Sciatic nerve (tissue), 2 donors: ENCODE measurements at regions not wholly inside any gene's neighbourhood (a gene's known extent, or its start where the extent isn't known, plus 50 kb on each side); places are given as distances from the start of the nearest gene placed in this dataset.

Experiments
- ATAC-seq: fragments of 200-7000 bp; cut with Tn5 transposase; one replicate; pipeline ENCODE4 v1.9.1; 2020; ENCODE audit warnings: mild to moderate bottlenecking, moderate library complexity
- DNase-seq: peaks from one replicate; pipeline ENCODE4 v3.0.0-alpha.2; 2020; ENCODE audit warnings: low spot score
- intact Hi-C: fragments of 100-400 bp; cut with DNase I; formaldehyde crosslinking; loops from one replicate; pipeline ENCODE4 v1.14.2; 2022
- donor health status: DM: no; HTN: no; CAD: no.
- donor health status: DM: no; HTN: no; CAD: no.

GRCh38 chr2:180647621-180648020 is 332.8 kb upstream of the UBE2E3 start:
- DNase-seq (no peak), ATAC-seq (peak; percentile 72)
- intact Hi-C loops = no loop called here

GRCh38 chr2:180647221-180647620 is 333.2 kb upstream of the UBE2E3 start:
- no peak for ATAC-seq
- no peak for DNase-seq
- intact Hi-C loops = no loop called here

GRCh38 chr2:180646756-180647155 is 333.6 kb upstream of the UBE2E3 start:
- intact Hi-C loops = no loop called here
- ATAC-seq = no peak
- no peak for DNase-seq

GRCh38 chr2:180644709-180645108 is 335.7 kb upstream of the UBE2E3 start:
- intact Hi-C loops = no loop called here
- DNase-seq (no peak), ATAC-seq (no peak)

DNA sequence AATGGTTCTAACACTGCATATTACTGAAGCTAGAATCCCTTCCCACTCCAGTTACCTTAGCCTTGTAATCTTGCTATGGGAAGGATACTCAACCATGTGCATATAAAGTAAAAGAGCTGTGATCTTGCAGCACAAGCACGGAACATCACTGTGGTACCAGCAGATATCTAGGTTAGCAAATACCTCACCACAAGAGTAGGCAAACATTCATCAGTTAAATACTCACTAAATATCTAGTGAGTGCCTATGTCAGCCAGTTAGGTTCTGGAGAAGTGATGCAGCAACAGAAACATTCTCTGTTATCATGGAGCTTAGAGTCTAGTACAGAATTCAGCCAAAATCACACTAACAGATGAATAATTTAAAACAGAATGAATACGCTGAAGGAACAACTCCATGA is 349.6 kb upstream of the UBE2E3 start:
- intact Hi-C loops = no loop called here
- ATAC-seq (no peak), DNase-seq (no peak)

DNA sequence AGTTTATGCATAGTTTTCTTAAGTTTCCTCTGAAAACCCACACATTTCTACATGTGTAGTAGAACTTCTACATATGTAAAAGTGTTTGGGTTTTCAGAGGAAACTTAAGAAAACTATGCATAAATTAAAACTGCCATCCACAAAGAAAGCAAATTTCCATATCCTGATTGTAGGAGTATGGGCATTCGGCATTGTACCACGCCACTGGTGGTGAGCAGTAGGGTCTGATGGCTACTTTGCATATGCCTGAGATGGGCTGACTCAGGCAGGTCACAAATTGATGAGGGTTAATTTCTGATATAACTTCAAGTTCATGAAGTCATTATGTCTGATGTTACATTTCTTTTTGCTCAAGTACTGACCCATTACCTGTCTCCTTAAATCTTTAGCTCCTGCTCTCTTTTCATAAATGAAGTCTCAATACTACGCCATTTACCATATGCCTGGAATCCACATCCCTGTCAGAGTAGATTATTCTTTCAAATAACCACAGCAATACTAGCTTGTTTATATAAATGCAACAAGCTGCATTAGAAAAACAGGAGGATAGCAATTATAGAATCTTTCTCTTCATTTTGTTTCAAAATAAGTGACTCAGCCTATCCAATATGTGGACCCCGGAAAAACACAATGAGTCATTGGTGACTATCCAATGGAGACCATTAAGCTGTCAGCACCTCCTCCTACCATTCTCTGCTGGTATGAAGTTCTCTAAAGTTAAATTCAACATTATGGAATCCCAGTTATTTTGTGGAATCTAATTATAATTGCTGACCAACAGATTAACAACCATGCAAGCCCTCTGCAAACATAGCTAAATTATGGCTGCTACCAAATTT is 355.2 kb upstream of the UBE2E3 start:
- no peak for DNase-seq
- intact Hi-C loops = no loop called here
- ATAC-seq = no peak

- no peak for ATAC-seq
- intact Hi-C loops = no loop called here
- no peak for DNase-seq
Observed at GRCh38 chr2:180621941-180622918, 358.2 kb upstream of the UBE2E3 start.

GRCh38 chr2:180621366-180621765 is 359.0 kb upstream of the UBE2E3 start:
- ATAC-seq (no peak), DNase-seq (no peak)

DNA sequence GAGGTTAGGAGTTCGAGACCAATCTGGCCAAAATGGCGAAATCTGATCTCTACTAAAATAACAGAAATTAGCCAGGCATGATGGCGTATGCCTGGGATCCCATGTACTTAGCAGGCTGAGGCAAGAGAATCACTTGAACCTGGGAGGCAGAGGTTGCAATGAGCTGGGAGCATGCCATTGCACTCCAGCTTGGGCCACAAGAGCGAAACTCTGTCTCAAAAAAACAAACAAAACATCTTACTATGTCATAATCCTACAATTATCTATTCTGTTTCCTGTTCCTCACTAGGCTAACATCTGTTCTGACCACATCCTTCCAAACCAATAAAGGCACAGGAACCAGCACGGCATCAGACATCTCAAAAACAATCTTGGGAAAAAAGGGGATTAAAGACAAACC is 361.8 kb upstream of the UBE2E3 start:
- intact Hi-C loops = no loop called here
- DNase-seq (no peak), ATAC-seq (no peak)

More at GRCh38 chr2:180621366-180621765, 359.0 kb upstream of the UBE2E3 start:
- intact Hi-C loops = no loop called here

GRCh38 chr2:180614776-180615175 is 365.6 kb upstream of the UBE2E3 start:
- ATAC-seq (no peak), DNase-seq (no peak)
- intact Hi-C loops = no loop called here

DNA sequence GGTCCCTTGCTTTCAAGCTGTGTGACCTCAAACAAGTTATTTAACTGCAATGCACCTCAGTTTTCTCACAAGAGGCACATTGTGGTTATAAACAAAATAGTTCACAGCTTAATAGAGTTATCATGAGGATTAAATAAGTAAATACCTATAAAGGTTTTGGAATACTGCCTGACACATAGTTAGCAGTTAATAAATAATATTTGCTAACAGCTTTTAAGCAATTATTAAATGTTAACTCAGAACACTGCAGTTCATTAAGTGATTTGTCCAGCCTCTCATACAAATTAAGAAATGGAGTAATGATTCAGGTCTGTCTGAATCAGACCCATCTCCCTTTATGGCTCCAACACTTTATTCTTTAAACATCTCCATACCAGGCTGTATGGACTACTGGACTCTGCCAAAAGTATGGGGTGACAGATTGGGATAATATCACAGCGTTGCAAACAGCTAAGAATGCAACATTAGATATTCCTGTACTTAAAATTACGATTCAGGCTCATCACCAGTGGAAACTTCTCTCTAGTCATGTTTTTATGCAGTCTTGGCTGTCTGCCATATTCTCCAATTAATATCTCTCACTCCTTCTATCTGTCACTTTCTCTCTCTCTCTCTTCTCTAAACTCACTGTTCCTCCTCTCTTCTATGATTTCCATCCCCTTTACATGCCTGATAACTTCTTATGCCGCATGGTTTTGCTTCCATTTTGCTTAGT is 370.6 kb upstream of the UBE2E3 start:
- no peak for ATAC-seq
- intact Hi-C loops = no loop called here

GRCh38 chr2:180607514-180608049 is 372.8 kb upstream of the UBE2E3 start:
- no peak for ATAC-seq
- intact Hi-C loops = no loop called here
- DNase-seq = no peak

More for the DNA sequence above, 370.6 kb upstream of the UBE2E3 start:
- DNase-seq = no peak

GRCh38 chr2:180604077-180604476 is 376.3 kb upstream of the UBE2E3 start:
- intact Hi-C loops = no loop called here
- DNase-seq (no peak), ATAC-seq (no peak)

- intact Hi-C loops = no loop called here
- no peak for DNase-seq
- no peak for ATAC-seq
Observed at GRCh38 chr2:180601016-180601415, 379.4 kb upstream of the UBE2E3 start.

GRCh38 chr2:180599804-180600203 is 380.6 kb upstream of the UBE2E3 start:
- intact Hi-C loops = no loop called here
- DNase-seq (no peak), ATAC-seq (no peak)

- intact Hi-C loops = no loop called here
- no peak for DNase-seq
- ATAC-seq = no peak
Observed at GRCh38 chr2:180597179-180597578, 383.2 kb upstream of the UBE2E3 start.

DNA sequence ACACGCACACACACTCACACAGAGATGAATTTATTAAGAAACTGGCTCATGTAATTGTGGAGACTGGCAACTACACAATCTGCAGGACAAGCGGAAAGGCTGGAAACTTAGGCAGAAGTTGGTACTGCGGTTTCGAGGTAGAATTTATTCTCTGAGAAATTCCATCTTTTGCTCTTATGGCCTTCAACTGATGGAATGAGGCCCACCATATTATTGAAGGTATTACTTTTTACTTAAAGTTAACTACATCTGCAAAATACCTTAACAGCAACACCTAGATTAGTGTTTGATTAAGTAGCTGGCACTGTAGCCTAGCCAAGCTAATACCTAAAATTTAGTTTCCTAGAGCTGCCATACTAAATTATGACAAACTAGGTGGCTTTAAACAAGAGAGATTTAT is 384.0 kb upstream of the UBE2E3 start:
- intact Hi-C loops = no loop called here

GRCh38 chr2:180591947-180592346 is 388.5 kb upstream of the UBE2E3 start:
- intact Hi-C loops = no loop called here
- DNase-seq = no peak
- ATAC-seq = no peak

More for the DNA sequence above, 384.0 kb upstream of the UBE2E3 start:
- ATAC-seq (no peak), DNase-seq (no peak)
